ENCODE measurements at regions not wholly inside any gene's neighbourhood (a gene's known extent, or its start where the extent isn't known, plus 50 kb on each side); places are given as distances from the start of the nearest gene placed in this dataset.

DNA sequence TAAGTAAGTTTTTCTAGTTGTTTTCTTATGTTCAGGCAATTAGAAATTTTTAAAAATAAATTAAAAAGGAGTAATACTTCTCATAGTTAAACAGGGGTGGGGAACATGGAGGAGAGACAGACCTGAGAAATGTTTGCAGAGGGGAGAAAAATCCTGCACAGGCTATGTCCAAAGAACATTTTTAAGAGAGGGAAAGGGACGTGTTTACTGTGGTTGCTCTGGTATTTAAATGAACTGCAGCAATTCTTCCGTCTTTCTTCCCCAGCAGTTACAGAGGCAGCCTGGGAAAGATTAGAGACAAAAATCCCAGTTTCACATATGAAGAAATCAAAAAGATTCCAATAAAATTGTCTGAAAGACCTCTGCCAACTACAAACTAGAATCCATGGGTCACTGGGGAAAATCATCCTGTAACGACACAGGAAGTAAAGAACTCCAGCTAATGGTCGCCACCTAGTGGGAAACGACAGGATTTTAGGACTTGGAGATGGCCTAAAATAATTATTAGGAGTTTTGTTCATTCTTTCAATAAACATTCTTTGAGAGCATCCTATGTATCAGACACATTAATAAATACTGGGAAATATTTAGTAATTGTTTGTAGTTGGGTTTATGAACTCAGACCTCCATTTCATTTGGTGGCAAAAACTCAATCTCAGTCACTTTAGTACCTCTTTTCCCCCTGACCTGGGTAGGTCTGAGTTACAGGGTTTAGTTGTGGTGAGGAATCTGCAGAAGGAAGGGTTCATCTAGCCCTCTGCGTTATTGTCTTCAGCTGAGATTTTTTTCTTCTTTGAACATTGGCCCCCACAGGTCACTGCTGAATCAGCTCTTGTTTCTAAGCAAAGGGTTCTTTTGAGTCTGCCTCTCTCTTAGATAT, 69.9 kb upstream of the GOLIM4 start:
- Histone ChIP-seq H3K27me3 (ENCODE audit: control insufficient read depth, insufficient read depth, low read length, poor library complexity, severe bottlenecking) (no peaks in the 10 kb centered on the region), H3K4me1 (ENCODE audit: control insufficient read depth, insufficient read depth, low read length) (no peaks in the 10 kb centered on the region), H3K4me3 (ENCODE audit: low read length) (no peak overlapping the region), H3K9me3 (ENCODE audit: control insufficient read depth, low read length) (no peaks in the 10 kb centered on the region), H3K36me3 (ENCODE audit: control insufficient read depth, insufficient read depth, low read length) (no peaks in the 10 kb centered on the region), H3K27ac (ENCODE audit: low read depth, low read length) (no peak overlapping the region), H3K9ac (ENCODE audit: extremely low read depth, low read length, poor library complexity, severe bottlenecking) (no peak overlapping the region)
- Mint-ChIP-seq H3K36me3 (ENCODE audit: low read depth) (no peaks in the 10 kb centered on the region), H3K4me3 (no peak overlapping the region), H3K4me1 (peaks cover 5% of the 10 kb centered on the region), H3K9me3 (no peaks in the 10 kb centered on the region), H3K27ac (peak overlapping the region; percentile 56), H3K27me3 (ENCODE audit: insufficient read depth) (no peaks in the 10 kb centered on the region)
- TF ChIP-seq, protein P1, sequence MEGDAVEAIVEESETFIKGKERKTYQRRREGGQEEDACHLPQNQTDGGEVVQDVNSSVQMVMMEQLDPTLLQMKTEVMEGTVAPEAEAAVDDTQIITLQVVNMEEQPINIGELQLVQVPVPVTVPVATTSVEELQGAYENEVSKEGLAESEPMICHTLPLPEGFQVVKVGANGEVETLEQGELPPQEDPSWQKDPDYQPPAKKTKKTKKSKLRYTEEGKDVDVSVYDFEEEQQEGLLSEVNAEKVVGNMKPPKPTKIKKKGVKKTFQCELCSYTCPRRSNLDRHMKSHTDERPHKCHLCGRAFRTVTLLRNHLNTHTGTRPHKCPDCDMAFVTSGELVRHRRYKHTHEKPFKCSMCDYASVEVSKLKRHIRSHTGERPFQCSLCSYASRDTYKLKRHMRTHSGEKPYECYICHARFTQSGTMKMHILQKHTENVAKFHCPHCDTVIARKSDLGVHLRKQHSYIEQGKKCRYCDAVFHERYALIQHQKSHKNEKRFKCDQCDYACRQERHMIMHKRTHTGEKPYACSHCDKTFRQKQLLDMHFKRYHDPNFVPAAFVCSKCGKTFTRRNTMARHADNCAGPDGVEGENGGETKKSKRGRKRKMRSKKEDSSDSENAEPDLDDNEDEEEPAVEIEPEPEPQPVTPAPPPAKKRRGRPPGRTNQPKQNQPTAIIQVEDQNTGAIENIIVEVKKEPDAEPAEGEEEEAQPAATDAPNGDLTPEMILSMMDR (conservative IDR thresholded peaks at IDR 0.05): peak; percentile 88
- WGBS, 2 experiments (ENCODE audit: insufficient coverage in 1 of 2, insufficient read length in 1 of 2): 27 to 37% methylated on average over 2 to 6 of the region's 6 CpGs
- DNase-seq: peak; percentile 75

DNA sequence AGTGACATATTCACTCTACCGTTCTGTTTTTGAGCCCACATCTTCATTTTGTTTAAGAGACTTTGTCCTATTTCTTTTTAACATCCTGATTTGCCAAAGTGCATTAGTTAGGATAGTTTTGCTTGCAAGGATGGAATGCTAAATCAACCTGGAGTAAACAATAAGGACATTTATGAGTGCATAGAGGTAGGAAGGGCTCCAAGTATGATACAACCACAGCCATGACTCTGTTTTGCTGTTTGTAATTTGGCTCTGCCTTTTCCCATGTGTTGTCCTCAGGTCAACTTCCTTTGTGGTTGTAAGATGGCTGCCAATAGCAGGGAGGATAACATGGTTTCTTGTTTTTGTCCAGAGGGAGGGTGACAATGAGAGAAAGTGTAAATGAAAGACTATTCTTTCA, 66.4 kb upstream of the GOLIM4 start:
- Histone ChIP-seq H3K4me3 (ENCODE audit: low read length) (no peak overlapping the region), H3K36me3 (ENCODE audit: control insufficient read depth, insufficient read depth, low read length) (no peaks in the 10 kb centered on the region), H3K9ac (ENCODE audit: extremely low read depth, low read length, poor library complexity, severe bottlenecking) (no peak overlapping the region), H3K27ac (ENCODE audit: low read depth, low read length) (no peak overlapping the region), H3K4me1 (ENCODE audit: control insufficient read depth, insufficient read depth, low read length) (no peaks in the 10 kb centered on the region), H3K9me3 (ENCODE audit: control insufficient read depth, low read length) (no peaks in the 10 kb centered on the region), H3K27me3 (ENCODE audit: control insufficient read depth, insufficient read depth, low read length, poor library complexity, severe bottlenecking) (no peaks in the 10 kb centered on the region)
- no peaks in the 10 kb centered on the region for H3K9me3 Mint-ChIP-seq
- no peak overlapping the region for H3K27ac Mint-ChIP-seq
- TF ChIP-seq, protein P1 (conservative IDR thresholded peaks at IDR 0.05): no peak
- 79 to 100% methylated on average over 1 of the region's 1 CpG for WGBS, 2 experiments (ENCODE audit: insufficient coverage in 1 of 2, insufficient read length in 1 of 2)
- no peak for DNase-seq
- peaks cover 7% of the 10 kb centered on the region for H3K4me1 Mint-ChIP-seq
- no peaks in the 10 kb centered on the region for H3K36me3 Mint-ChIP-seq (ENCODE audit: low read depth)
- no peaks in the 10 kb centered on the region for H3K27me3 Mint-ChIP-seq (ENCODE audit: insufficient read depth)
- H3K4me3 Mint-ChIP-seq: no peak overlapping the region

DNA sequence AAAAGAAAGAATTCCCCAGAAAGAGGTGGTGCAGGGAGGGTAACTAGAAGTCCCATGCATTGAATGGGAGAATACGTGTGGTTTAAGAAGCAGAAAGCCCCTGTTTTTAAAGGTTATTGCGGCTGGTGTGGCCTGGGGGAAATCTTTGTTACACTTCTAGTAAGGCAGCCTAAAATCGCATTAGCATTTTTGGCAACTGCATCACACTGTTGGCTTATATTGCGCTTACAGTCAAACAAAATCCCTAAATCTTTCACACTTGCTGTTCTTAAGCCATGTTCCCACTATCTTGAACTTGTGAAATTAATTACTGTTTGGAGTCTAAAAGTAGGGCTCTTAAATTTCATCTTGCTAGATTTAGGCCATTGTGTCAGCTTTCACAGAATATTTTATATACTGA, 66.0 kb upstream of the GOLIM4 start:
- TF ChIP-seq, protein P1 (conservative IDR thresholded peaks at IDR 0.05): no peak
- H3K27me3 ChIP-seq (ENCODE audit: control insufficient read depth, insufficient read depth, low read length, poor library complexity, severe bottlenecking): no peaks in the 10 kb centered on the region
- 93% methylated on average over 3 to 4 of the region's 4 CpGs for WGBS, 2 experiments (ENCODE audit: insufficient coverage in 1 of 2, insufficient read length in 1 of 2)
- no peaks in the 10 kb centered on the region for H3K4me1 ChIP-seq (ENCODE audit: control insufficient read depth, insufficient read depth, low read length)
- no peaks in the 10 kb centered on the region for H3K36me3 ChIP-seq (ENCODE audit: control insufficient read depth, insufficient read depth, low read length)
- no peak overlapping the region for H3K27ac Mint-ChIP-seq
- H3K27ac ChIP-seq (ENCODE audit: low read depth, low read length): no peak overlapping the region
- H3K4me3 ChIP-seq (ENCODE audit: low read length): no peak overlapping the region
- peaks cover 8% of the 10 kb centered on the region for H3K4me1 Mint-ChIP-seq
- no peaks in the 10 kb centered on the region for H3K27me3 Mint-ChIP-seq (ENCODE audit: insufficient read depth)
- H3K9me3 ChIP-seq (ENCODE audit: control insufficient read depth, low read length): no peaks in the 10 kb centered on the region
- no peak overlapping the region for H3K9ac ChIP-seq (ENCODE audit: extremely low read depth, low read length, poor library complexity, severe bottlenecking)
- no peaks in the 10 kb centered on the region for H3K9me3 Mint-ChIP-seq
- H3K4me3 Mint-ChIP-seq: no peak overlapping the region
- DNase-seq: no peak
- H3K36me3 Mint-ChIP-seq (ENCODE audit: low read depth): no peaks in the 10 kb centered on the region

Data from endodermal cell (in vitro differentiated cells).